Activated CD4-positive, alpha-beta T cell treated with anti-CD3 and anti-CD28 coated beads for 36 hours (primary cell): ENCODE measurements at regions not wholly inside any gene's neighbourhood (a gene's known extent, or its start where the extent isn't known, plus 50 kb on each side); places are given as distances from the start of the nearest gene placed in this dataset.
"Not testable (repeated sequence)": the region's sequence is repeated elsewhere in the genome, so short reads cannot be mapped to it uniquely, and the experiment has no call there.

ENCODE experiments used
- ATAC-seq: fragments of 200-7000 bp; cut with Tn5 transposase; one replicate; pipeline ENCODE4 v1.10.0; 2021; ENCODE audit warnings: mild to moderate bottlenecking, moderate library complexity
- CTCF ChIA-PET: fragments of 350-600 bp; sonication (Branson Sonifier 250); formaldehyde crosslinking; loops from one replicate; lab custom pipeline; 2021; ENCODE audit warnings: antibody characterized with exemption; lab: Charles Lee
- POLR2A ChIA-PET: fragments of 350-600 bp; sonication (Branson Sonifier 250); formaldehyde crosslinking; loops from one replicate; lab custom pipeline; 2021; ENCODE audit warnings: antibody characterized with exemption, inconsistent platforms; lab: Charles Lee
- DNase-seq: peaks from one replicate; pipeline ENCODE4 v3.0.0-alpha.2; 2020
- H3K27ac Mint-ChIP-seq: one replicate; pipeline ENCODE4 v1.8.0; 2021; ENCODE audit warnings: mixed read lengths
- H3K27me3 Mint-ChIP-seq: one replicate; pipeline ENCODE4 v1.8.0; 2021; ENCODE audit warnings: mixed read lengths
- H3K36me3 Mint-ChIP-seq: one replicate; pipeline ENCODE4 v1.8.0; 2021; ENCODE audit warnings: low read depth, mixed read lengths
- H3K4me1 Mint-ChIP-seq: one replicate; pipeline ENCODE4 v1.8.0; 2021; ENCODE audit warnings: mixed read lengths
- H3K4me3 Mint-ChIP-seq: one replicate; pipeline ENCODE4 v1.8.0; 2021; ENCODE audit warnings: mild to moderate bottlenecking, moderate library complexity, mixed read lengths
- H3K9me3 Mint-ChIP-seq: one replicate; pipeline ENCODE4 v1.8.0; 2021; ENCODE audit warnings: low read depth, mixed read lengths
- intact Hi-C, 2 experiments: fragments of 100-400 bp; cut with DNase I in 1 of 2; cut with micrococcal nuclease in 1 of 2; formaldehyde crosslinking; loops; one replicate each; pipeline versions ENCODE4 v1.14.2 to v1.15.1; 2022 to 2024; cut with DNase I, micrococcal nuclease

DNA sequence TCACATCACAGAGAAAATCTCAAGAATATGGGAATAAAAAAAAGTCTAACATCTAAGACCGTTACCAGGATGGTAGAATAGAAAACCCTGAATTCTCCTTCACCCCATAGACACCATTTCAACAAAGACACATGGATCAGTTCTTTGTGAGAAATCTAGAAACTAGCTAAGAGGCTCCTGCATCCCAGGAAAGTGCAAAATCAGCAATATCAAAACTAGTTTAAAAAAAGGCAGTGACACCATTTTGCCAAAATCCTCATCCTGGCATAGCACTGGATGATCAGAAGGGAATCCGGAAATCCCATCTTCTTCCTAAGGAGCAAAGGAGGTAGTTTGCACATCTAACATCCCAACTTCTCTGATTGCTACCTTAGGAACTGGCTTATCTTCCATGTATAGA lies 88.9 kb upstream of the MAGEE2 start:
- H3K4me3 Mint-ChIP-seq = no peak overlapping the region
- CTCF ChIA-PET = no interaction called here
- no peak overlapping the region for H3K27ac Mint-ChIP-seq
- POLR2A ChIA-PET = no interaction called here
- no peaks in the 10 kb centered on the region for H3K4me1 Mint-ChIP-seq
- peaks cover 7% of the 10 kb centered on the region for H3K27me3 Mint-ChIP-seq
- intact Hi-C loops = no loop called here
- H3K36me3 Mint-ChIP-seq = no peaks in the 10 kb centered on the region
- no peak for DNase-seq
- ATAC-seq = no peak
- no peaks in the 10 kb centered on the region for H3K9me3 Mint-ChIP-seq

DNA sequence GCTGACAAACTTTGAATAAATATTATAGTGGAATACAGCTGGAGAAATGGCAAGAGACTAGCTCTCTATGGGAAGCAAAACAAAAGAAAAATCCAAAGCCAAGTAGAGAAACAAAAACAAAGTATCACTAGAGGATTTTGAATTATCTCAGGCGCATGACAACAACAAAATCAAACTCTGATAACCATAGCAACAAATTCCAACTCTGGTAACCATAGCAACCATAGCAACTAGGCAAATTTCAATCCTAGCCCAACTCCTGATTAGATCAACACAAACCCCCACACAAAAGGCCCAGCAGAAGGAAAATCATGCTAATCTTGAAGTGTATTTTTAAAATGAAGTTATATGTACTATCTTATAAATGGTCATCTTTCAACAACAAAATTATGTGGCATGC lies 98.4 kb upstream of the MAGEE2 start:
- no peak overlapping the region for H3K4me3 Mint-ChIP-seq
- no peak for DNase-seq
- peaks cover 2% of the 10 kb centered on the region for H3K27me3 Mint-ChIP-seq
- ChIA-PET POLR2A (no interaction called here), CTCF (no interaction called here)
- ATAC-seq = no peak
- intact Hi-C loops = no loop called here
- H3K9me3 Mint-ChIP-seq = no peaks in the 10 kb centered on the region
- H3K4me1 Mint-ChIP-seq = no peaks in the 10 kb centered on the region
- no peaks in the 10 kb centered on the region for H3K36me3 Mint-ChIP-seq
- no peak overlapping the region for H3K27ac Mint-ChIP-seq

DNA sequence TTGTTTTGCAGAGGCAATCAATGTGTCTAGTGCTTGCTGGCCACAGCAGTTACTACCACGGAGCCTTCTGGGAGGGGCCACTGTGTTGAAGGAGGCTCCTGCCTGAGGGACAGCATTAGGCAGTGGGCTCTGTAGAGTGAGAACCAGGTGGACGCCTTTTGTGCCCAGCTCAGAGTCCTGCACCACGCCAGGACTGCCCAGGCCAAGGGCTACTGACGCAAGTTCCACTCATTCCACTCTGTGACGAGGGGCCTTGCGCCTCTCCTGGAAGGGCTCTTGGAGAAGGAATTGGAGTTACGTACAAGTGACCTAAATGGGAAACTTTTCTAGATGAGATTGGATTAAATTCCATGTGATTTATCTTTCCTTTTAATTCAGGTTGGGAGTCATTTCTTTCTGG lies 102.8 kb upstream of the MAGEE2 start:
- H3K27me3 Mint-ChIP-seq = peaks cover 3% of the 10 kb centered on the region
- no peak for ATAC-seq
- H3K36me3 Mint-ChIP-seq = no peaks in the 10 kb centered on the region
- no peaks in the 10 kb centered on the region for H3K4me1 Mint-ChIP-seq
- ChIA-PET POLR2A (no interaction called here), CTCF (no interaction called here)
- H3K4me3 Mint-ChIP-seq = no peak overlapping the region
- no peak overlapping the region for H3K27ac Mint-ChIP-seq
- no peak for DNase-seq
- H3K9me3 Mint-ChIP-seq = no peaks in the 10 kb centered on the region
- intact Hi-C loops = no loop called here

GRCh38 chrX:75892749-75893148 lies 107.7 kb upstream of the MAGEE2 start:
- CTCF ChIA-PET = no interaction called here
- POLR2A ChIA-PET = no interaction called here

GRCh38 chrX:75893281-75893680 lies 108.2 kb upstream of the MAGEE2 start:
- H3K36me3 Mint-ChIP-seq = no peaks in the 10 kb centered on the region
- CTCF ChIA-PET = no interaction called here

More at GRCh38 chrX:75892749-75893148, 107.7 kb upstream of the MAGEE2 start:
- no peak overlapping the region for H3K4me3 Mint-ChIP-seq
- intact Hi-C loops = no loop called here
- H3K9me3 Mint-ChIP-seq = no peaks in the 10 kb centered on the region
- ATAC-seq (no peak), DNase-seq (no peak)
- H3K27me3 Mint-ChIP-seq = peaks cover 3% of the 10 kb centered on the region
- H3K36me3 Mint-ChIP-seq = no peaks in the 10 kb centered on the region
- no peak overlapping the region for H3K27ac Mint-ChIP-seq
- no peaks in the 10 kb centered on the region for H3K4me1 Mint-ChIP-seq

GRCh38 chrX:75911716-75912115 lies 126.7 kb upstream of the MAGEE2 start:
- H3K9me3 Mint-ChIP-seq = no peaks in the 10 kb centered on the region
- CTCF ChIA-PET = no interaction called here
- intact Hi-C loops = no loop called here

More at GRCh38 chrX:75893281-75893680, 108.2 kb upstream of the MAGEE2 start:
- ATAC-seq (no peak), DNase-seq (no peak)
- intact Hi-C loops = no loop called here
- peaks cover 3% of the 10 kb centered on the region for H3K27me3 Mint-ChIP-seq
- H3K9me3 Mint-ChIP-seq = no peaks in the 10 kb centered on the region
- POLR2A ChIA-PET = no interaction called here
- no peak overlapping the region for H3K27ac Mint-ChIP-seq
- H3K4me3 Mint-ChIP-seq = no peak overlapping the region
- H3K4me1 Mint-ChIP-seq = no peaks in the 10 kb centered on the region

GRCh38 chrX:75957107-75957610 lies 172.1 kb upstream of the MAGEE2 start:
- H3K9me3 Mint-ChIP-seq = no peaks in the 10 kb centered on the region
- no peak overlapping the region for H3K4me3 Mint-ChIP-seq
- DNase-seq = no peak
- no peak overlapping the region for H3K27ac Mint-ChIP-seq
- ATAC-seq = no peak
- no peaks in the 10 kb centered on the region for H3K36me3 Mint-ChIP-seq
- intact Hi-C loops = no loop called here
- peaks cover 7% of the 10 kb centered on the region for H3K27me3 Mint-ChIP-seq
- POLR2A ChIA-PET = no interaction called here
- no peaks in the 10 kb centered on the region for H3K4me1 Mint-ChIP-seq
- CTCF ChIA-PET = no interaction called here

More at GRCh38 chrX:75911716-75912115, 126.7 kb upstream of the MAGEE2 start:
- Mint-ChIP-seq H3K36me3 (no peaks in the 10 kb centered on the region), H3K4me3 (no peak overlapping the region), H3K27ac (no peak overlapping the region), H3K4me1 (no peaks in the 10 kb centered on the region), H3K27me3 (no peaks in the 10 kb centered on the region)
- POLR2A ChIA-PET = no interaction called here
- ATAC-seq (no peak), DNase-seq (no peak)

DNA sequence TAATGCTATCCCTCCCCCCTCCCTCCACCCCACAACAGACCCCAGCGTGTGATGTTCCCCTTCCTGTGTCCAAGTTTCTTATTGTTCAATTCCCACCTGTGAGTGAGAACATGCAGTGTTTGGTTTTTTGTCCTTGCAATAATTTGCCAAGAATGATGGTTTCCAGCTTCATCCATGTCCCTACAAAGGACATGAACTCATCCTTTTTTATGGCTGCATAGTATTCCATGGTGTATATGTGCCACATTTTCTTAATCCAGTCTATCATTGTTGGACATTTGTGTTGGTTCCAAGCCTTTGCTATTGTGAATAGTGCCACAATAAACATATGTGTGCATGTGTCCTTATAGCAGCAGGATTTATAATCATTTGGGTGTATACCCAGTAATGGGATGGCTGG lies 176.3 kb upstream of the MAGEE2 start:
- H3K27me3 Mint-ChIP-seq, POLR2A ChIA-PET, intact Hi-C loops, H3K27ac Mint-ChIP-seq, ATAC-seq, H3K4me3 Mint-ChIP-seq, H3K36me3 Mint-ChIP-seq, CTCF ChIA-PET, DNase-seq, H3K4me1 Mint-ChIP-seq, H3K9me3 Mint-ChIP-seq: not testable (repeated sequence)

GRCh38 chrX:75963774-75964173 lies 178.7 kb upstream of the MAGEE2 start:
- DNase-seq (no peak), ATAC-seq (no peak)
- H3K9me3 Mint-ChIP-seq = no peaks in the 10 kb centered on the region
- H3K4me1 Mint-ChIP-seq = no peaks in the 10 kb centered on the region
- POLR2A ChIA-PET = no interaction called here
- peaks cover 2% of the 10 kb centered on the region for H3K27me3 Mint-ChIP-seq
- intact Hi-C loops = no loop called here
- CTCF ChIA-PET = no interaction called here
- H3K4me3 Mint-ChIP-seq = no peak overlapping the region
- no peaks in the 10 kb centered on the region for H3K36me3 Mint-ChIP-seq
- H3K27ac Mint-ChIP-seq = no peak overlapping the region

- H3K4me1 Mint-ChIP-seq = no peaks in the 10 kb centered on the region
- peak; percentile 6 for DNase-seq
- intact Hi-C loops = no loop called here
- no peak overlapping the region for H3K27ac Mint-ChIP-seq
- no peaks in the 10 kb centered on the region for H3K9me3 Mint-ChIP-seq
- H3K36me3 Mint-ChIP-seq = no peaks in the 10 kb centered on the region
- ATAC-seq = no peak
- ChIA-PET CTCF (interaction anchor here (0.6 kb wide), 1 partner anchor 1464 kb away, joined by 3 read pairs; no protein-coding TSS in a partner anchor), POLR2A (no interaction called here)
- no peak overlapping the region for H3K4me3 Mint-ChIP-seq
- no peaks in the 10 kb centered on the region for H3K27me3 Mint-ChIP-seq
These were observed 183.2 kb upstream of the MAGEE2 start for GRCh38 chrX:75968293-75968692.

- Mint-ChIP-seq H3K9me3 (no peaks in the 10 kb centered on the region), H3K27ac (no peak overlapping the region), H3K4me3 (no peak overlapping the region), H3K4me1 (no peaks in the 10 kb centered on the region), H3K36me3 (no peaks in the 10 kb centered on the region), H3K27me3 (peaks cover 7% of the 10 kb centered on the region)
- DNase-seq = no peak
- ATAC-seq = no peak
- intact Hi-C loops = no loop called here
- CTCF ChIA-PET = no interaction called here
- POLR2A ChIA-PET = no interaction called here
These were observed 185.9 kb upstream of the PBDC1 start for GRCh38 chrX:75986976-75987375.

- ATAC-seq = peak; percentile 44
- Mint-ChIP-seq H3K36me3 (no peaks in the 10 kb centered on the region), H3K9me3 (no peaks in the 10 kb centered on the region), H3K4me3 (no peak overlapping the region), H3K27me3 (peaks cover 5% of the 10 kb centered on the region), H3K27ac (no peak overlapping the region), H3K4me1 (no peaks in the 10 kb centered on the region)
- ChIA-PET POLR2A (no interaction called here), CTCF (no interaction called here)
- intact Hi-C loops = no loop called here
- no peak for DNase-seq
These were observed 182.9 kb upstream of the PBDC1 start for GRCh38 chrX:75989806-75990590.
